ENCODE measurements at regions not wholly inside any gene's neighbourhood (a gene's known extent, or its start where the extent isn't known, plus 50 kb on each side); places are given as distances from the start of the nearest gene placed in this dataset.
"Not testable (repeated sequence)": the region's sequence is repeated elsewhere in the genome, so short reads cannot be mapped to it uniquely, and the experiment has no call there.

DNA sequence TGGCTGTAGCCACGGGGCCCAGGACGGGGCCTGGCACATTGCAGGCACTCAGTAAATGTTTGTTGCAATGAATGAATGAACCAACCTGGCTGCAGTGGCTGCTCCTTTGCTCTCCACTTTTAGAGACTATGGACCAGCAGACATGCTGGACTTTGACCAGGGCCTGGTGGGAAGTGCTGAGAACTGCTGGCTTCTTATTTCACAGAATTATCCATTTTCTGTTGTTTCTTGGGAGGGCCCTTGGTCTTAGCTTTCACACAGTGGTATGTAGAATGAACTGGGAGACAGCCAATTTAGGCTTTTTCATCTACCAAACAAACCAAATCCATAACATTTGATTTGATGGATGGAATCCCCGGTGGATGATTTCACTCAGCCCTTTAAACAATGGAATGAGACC is 78.0 kb upstream of the LHFPL2 start:
- intact Hi-C loops (cut with DNase I) = no loop called here
- no peak for DNase-seq

DNA sequence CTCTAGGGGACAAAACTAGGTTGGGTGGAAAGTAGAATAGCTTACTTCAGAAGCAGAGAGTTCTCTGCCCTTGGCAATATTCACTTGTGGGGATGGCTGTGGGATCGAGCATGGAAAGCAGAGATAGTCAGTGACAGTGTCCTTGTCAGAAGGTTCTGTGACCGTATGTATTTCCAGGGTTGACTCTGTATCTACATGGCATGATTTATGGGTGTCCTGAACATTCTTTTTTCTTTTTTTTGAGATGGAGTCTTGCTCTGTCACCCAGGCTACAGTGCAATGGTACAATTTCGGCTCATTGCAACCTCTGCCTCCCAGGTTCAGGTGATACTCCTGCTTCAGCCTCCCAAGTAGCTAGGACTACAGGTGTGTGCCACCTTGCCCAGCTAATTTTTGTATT is 77.4 kb upstream of the LHFPL2 start:
- intact Hi-C loops (cut with DNase I) = no loop called here
- DNase-seq = no peak

DNA sequence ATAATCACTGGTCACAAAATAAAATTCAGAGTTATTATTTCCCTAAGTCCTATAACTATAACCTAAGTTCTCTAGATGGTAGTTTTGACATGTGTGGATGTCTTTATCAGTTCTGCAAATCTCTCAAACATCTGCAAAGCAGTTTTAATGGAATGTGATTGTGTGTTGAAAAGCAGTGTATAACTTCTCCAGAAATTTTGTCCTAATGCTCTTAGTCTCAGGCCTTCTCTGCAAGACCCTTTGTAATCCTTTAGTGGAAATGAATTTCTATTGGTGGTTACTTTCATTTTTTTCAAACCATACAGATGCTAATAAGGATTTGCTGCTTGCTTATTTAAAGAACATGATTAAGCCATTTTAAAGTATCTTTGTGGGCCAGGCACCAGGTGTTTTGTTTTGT is 75.5 kb upstream of the LHFPL2 start:
- DNase-seq = no peak
- intact Hi-C loops (cut with DNase I) = no loop called here

DNA sequence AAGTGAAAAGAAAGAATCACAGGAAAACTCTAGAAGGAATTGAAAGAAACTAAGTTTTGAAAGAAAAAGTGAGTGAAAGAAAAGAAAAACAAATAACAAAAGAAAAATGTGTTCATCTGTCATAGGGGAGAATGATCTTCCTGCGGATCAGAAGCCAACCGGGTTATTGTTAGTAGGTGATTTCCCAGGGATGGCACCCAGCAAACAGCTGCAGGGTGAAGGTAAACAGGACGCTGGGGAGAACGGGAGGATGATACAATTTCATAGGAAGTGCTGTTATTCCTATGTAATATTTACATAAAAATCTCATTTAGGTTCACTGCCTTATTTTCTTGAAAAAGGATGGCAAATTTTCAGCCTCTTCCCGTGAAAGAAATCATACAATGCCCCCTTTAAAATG is 72.4 kb upstream of the LHFPL2 start:
- no peak for DNase-seq
- intact Hi-C loops (cut with DNase I) = no loop called here

DNA sequence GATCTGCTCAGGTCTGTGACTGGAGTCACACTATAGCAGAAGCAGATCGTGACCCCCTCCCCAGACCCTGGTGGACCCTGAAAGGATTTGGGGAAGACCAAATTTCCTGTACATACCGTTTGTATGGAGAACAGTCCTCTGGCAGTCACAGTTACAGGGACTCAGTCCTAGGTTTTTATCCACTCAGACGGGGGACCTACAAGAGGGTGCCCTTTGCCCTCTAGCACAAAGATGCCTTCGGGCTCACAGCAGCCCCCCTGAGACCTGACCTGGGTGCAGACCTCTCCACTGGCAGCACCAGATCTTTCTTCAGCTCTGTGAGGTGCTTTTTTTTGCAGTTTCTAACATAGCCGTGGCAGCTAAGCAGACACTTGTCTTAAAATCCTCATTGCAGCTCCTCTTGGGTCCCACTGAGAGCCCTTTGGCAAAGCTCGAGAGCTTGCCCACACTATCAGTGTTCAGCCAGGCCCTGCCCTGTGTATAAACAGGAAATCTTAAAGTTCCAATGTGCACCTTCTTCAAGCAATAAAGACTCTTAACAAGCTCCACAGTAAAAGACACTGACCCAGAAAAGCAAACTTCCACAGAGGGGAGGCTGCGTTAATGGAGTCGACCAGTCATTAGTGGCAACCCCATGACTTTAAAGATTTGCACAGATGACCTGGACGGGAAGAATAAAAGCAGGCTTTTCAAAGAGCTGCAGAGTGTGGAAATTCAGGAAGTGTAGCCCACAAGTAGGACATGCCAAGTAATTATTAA is 71.8 kb upstream of the LHFPL2 start:
- intact Hi-C loops (cut with DNase I) = no loop called here
- DNase-seq = no peak

DNA sequence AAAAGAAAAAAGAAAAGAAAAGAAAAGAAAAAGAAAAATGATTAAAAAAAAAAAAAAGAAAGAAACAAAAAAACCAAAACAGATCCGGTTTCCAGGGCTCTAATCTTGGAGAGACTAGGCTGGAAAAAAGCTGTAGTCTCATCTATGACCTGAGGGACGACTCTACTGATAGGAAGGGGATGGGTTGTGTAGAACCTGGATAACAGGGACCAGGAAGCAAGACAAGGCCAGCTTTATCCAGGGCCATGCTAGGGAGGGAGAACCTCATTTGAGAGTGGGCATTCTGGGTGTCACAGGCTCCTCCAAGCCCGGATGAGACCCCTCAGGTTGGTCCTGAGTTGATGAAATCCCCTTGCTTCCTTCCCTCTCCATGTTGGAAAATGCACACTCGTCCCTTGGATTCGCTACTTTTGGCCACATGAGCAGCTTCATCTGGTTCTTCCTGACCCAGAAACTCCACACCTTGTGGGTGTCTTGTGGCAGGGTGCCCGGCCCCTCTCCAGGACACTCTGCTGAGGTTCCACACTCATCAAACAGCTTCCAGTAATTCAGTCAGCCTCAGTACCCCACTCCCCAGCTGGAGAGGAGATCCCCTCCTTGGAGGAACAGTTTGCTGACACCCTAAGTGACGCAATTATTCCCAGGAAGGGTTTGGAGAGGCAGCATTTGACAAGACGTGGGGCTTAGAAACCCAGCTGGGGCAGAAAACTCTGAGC is 71.1 kb upstream of the LHFPL2 start:
- intact Hi-C loops (cut with DNase I) = no loop called here
- peak in 3 of 10 donors; percentile 15 to 73 (median 31) for DNase-seq

DNA sequence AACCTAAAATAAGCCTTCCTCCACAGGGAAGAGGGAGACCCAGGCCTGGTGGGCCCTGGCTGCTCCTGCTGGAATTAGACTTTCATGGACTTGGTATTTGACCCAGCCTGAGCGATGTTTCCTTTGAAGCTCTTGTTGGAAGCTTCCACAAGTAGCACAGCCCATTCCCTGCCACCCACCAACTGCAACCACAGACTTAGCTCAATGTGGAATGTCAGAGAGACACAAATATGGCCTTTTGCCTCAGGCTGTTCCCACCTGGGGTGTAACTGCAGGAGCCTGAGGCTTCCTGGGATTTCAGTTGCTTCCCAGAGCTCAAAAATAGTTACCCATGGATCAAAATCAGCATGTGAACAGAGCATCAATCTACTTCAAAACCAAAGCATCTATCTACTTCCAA is 70.3 kb upstream of the LHFPL2 start:
- intact Hi-C loops (cut with DNase I) = no loop called here
- no peak for DNase-seq

DNA sequence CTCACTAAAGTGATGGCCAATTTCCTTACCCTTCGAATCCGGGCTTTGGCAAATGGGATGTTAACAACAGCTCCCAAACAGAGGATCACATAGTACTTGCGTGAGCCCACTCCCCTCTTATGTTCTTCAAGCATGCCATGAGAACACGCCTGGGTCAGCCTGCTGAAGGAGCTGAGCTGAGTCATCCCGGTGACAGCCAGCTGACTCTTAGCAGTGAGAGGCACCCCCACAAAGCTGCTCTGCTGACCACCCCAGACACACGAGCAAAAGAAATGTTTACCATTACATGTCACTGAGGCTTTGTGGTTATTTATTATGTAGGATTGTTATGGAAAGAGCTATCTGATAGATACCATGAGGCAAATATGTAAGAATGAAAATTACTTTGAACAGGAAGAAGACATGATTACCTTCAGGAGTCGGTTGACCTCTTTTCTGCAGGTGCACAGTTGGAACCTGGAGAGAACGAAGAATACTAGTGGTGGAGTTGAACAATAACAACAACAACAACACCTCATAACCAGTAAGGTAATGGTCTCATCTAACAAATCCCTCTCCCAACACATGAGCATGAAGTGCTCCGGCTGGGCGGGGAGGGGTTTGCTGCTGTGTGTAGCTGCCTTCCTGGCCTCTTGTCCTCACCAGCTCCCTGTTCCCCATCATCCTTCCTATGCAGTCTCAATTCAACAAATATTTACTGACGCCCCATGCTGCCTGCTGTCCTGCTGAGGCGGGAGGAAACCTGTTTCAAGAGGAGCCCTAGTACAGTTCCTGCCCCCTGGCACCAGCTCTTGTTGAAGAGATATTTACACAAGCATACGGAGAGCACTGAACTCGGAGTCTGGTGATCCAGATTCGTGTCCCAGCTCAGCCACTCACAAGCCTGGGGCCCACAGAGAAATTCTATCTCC is 69.4 kb upstream of the LHFPL2 start:
- intact Hi-C loops (cut with DNase I) = no loop called here
- DNase-seq = peak in 1 of 10 donors; percentile 61

DNA sequence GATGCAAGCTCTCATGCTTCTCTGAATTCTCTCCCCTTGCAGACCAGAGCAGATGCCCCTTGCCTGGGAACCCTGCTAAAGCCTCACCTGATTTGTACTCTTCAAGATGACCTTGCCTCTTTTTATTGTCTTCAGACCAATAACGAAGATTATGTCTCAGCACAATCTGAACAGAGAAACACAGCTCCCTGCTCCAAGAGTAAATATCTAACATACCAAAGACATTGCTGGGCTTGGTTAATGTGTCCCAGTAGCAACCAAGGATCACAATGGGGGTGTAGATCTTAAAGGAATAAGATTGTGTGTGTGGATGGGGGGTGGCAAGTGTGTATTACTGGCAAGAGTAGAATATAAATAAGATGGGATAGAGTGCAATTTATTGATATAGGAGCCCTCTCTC is 67.6 kb upstream of the LHFPL2 start:
- DNase-seq = no peak
- intact Hi-C loops (cut with DNase I) = no loop called here

DNA sequence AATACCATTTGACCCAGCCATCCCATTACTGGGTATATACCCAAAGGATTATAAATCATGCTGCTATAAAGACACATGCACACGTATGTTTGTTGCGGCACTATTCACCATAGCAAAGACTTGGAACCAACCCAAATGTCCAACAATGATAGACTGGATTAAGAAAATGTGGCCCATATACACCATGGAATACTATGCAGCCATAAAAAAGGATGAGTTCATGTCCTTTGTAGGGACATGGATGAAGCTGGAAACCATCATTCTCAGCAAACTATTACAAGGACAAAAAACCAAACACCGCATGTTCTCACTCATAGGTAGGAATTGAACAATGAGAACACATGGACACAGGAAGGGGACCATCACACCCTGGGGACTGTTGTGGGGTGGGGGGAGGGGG is 66.8 kb upstream of the LHFPL2 start:
- DNase-seq; intact Hi-C loops (cut with DNase I): not testable (repeated sequence)

DNA sequence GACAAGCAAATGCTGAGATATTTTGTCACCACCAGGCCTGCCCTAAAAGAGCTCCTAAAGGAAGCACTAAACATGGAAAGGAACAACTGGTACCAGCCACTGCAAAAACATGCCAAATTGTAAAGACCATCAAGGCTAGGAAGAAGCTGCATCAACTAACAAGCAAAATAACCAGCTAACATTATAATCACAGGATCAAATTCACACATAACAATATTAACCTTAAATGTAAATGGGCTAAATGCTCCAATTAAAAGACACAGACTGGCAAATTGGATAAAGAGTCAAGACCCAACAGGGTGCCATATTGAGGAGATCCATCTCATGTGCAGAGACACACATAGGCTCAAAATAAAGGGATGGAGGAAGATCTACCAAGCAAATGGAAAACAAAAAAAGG is 63.1 kb upstream of the LHFPL2 start:
- intact Hi-C loops (cut with DNase I) = not testable (repeated sequence)

DNA sequence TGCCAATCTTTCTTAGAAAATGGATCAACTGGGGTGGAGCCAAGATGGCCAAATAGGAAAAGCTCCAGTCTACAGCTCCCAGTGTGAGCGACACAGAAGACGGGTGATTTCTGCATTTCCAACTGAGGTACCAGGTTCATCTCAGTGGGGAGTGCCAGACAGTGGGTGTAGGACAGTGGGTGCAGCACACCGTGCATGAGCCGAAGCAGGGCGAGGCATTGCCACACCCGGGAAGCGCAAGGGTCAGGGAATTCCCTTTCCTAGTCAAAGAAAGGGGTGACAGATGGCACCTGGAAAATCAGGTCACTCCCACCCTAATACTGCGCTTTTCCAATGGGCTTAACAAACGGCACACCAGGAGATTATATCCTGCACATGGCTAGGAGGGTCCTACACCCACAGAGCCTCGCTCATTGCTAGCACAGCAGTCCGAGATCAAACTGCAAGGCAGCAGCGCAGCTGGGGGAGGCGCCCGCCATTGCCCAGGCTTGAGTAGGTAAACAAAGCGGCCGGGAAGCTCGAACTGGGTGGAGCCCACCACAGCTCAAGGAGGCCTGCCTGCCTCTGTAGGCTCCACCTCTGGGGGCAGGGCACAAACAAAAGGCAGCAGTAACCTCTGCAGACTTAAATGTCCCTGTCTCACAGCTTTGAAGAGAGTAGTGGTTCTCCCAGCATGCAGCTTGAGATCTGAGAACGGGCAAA is 61.3 kb upstream of the LHFPL2 start:
- intact Hi-C loops (cut with DNase I) = not testable (repeated sequence)
- DNase-seq = peak in 1 of 10 donors; percentile 74

More for the DNA sequence above, 63.1 kb upstream of the LHFPL2 start:
- not testable (repeated sequence) for DNase-seq

DNA sequence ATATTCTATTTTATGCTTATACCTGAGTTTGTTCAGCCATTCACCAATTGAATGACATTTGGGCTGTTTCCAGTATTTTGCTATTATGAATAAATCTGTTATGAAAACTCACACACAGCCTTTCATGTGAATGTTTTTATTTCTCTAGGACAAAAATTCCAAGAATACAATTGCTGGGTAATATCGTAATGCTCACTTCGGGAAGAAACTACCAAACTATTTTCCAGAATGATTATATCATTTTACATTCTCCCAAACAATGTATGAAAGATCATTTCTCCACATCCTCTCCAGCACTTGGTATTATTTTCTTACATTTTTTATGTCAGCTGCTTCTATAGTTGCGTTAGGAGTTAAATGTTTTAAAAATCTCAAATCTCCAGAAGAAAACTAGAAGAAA is 58.3 kb upstream of the LHFPL2 start:
- no peak for DNase-seq
- intact Hi-C loops (cut with DNase I) = no loop called here

DNA sequence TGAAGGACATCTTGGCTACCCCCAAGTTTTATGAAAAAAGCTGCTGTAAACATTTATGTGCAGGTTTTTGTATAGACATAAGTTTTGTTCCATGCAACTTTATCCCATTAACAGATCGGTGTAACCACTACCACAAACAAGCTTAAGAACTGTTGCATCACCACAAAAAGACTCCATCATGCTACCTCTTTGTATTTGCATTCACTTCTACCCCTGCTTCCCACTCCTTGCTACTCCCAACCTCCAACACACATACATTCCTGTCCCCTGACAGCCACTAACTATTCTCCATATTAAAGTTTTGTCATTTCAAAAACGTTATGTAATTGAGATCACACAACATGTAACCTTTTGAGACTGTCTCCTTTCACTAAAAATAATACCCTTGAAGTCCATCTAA is 57.8 kb upstream of the LHFPL2 start:
- no peak for DNase-seq
- intact Hi-C loops (cut with DNase I) = no loop called here

DNA sequence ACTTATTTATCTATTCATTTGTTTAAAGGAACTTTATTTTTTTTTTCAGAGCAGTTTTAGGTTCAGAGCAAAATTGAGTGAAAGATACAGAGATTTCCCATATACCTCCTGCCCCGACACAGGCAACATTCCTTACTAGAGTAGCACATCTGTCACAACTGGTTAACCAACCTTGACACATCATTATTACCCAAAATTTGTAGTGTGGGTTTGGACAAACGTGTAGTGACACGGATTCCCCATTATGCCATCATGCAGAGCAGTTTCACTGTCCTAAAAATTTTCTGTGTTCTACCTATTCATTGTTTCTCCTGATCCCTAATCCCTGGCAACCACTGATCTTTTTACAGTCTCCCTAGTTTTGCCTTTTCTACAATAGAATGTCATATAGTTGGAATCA is 57.3 kb upstream of the LHFPL2 start:
- intact Hi-C loops (cut with DNase I) = no loop called here

DNA sequence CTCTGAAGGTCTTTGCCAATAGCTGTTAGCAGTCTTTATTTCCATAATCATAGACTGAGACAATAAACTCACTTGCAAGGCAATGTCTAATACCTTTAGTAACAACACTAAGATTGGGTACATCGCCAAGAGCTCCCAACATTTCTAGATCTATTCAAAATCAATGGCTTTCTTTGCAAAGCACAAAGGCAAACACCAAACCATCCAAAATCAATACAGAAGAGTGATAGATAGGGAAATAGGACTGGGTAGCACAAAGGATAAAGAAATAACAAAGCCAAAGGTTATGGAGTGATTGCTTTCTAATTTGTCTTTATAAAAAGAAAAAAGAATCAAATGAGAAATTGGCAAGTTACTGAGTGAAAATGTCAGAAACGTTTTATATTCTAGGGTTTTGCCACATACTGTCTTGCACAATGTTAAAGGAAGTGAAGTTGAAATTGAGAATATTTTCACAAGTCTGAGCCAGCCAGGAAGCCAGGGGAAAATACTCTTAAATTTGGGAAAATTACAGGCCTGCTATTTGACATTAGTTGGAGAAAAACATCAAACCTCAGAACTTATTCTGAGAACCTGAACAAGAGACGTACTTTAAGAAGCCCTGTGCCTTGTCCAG is 53.3 kb upstream of the LHFPL2 start:
- DNase-seq = no peak
- intact Hi-C loops (cut with DNase I) = no loop called here

More for the DNA sequence above, 57.3 kb upstream of the LHFPL2 start:
- no peak for DNase-seq

DNA sequence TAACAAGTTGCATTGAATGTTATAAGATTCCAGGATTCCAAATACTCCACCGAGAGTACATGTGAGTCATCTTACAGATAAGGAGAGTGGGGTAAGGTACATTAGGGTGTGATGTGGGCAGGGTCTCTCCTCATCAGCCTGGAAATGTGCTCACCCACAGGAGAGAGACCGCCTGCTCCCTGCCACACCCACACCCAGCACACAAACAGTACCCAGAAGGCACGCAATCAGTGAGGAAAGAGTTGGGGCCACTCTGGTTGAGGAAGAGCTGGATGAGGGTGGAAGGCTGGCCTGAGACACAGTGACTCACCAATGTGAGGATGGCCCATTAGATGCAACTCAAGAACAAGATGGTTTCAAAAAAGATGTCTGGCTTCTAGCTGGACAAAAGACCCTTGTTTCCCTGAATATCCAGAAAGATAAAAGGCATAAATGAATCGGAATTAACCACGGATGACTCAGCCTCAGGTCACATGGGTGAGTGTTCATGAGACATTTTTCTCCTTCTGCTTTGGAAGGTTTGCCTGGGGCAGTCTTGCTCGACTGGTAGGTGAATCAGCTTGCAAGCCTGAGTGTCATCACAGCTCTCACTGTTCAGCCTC is 51.1 kb upstream of the LHFPL2 start:
- no peak for DNase-seq
- intact Hi-C loops (cut with DNase I) = no loop called here

DNA sequence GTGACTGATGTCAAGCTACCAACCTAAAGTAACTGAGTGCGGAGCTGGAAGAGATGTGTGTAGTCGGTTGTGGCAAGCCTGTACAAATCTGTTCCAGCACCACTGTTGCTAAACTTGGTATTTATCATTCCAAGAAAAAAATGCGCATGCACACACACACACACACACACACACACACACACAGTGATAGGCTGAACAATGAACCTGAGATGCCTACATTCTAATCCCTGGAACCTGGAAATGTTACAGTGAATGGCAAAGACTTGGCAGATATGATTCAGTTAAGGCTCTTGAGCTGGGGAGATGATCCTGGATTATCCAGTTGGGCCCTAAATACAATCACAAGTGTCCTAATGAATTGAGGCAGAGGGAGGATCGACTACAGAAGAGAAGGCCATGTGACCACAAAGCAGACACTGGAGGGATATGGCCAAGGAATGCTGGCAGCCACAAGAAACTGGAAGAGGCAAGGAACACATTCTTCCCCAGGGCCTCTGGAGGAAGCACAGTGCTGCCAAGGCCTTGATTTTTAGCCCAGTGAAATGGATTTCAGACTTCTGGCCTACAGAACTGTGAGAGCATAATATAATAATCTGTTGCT is 49.7 kb upstream of the LHFPL2 start:
- DNase-seq = no peak
- intact Hi-C loops (cut with DNase I) = no loop called here
